Left lung (tissue), 4 donors: ENCODE measurements at regions not wholly inside any gene's neighbourhood (a gene's known extent, or its start where the extent isn't known, plus 50 kb on each side); places are given as distances from the start of the nearest gene placed in this dataset.

Source experiments
- ATAC-seq: fragments of 200-7000 bp; cut with Tn5 transposase; one replicate; pipeline ENCODE4 v1.9.1; 2020; ENCODE audit warnings: moderate library complexity
- DNase-seq, 4 donors: peaks; one replicate each; pipeline ENCODE4 v3.0.0-alpha.2; 2013 to 2020
- H3K27ac ChIP-seq, 2 donors: fragments of 200-600 bp; sonication (generic) in 1 of 2; one replicate each; pipeline versions ENCODE4 v1.5.0 to v1.8.0; 2020 to 2021
- H3K27me3 ChIP-seq, 2 donors: fragments of 200-600 bp; sonication (generic) in 1 of 2; one replicate each; pipeline versions ENCODE4 v1.5.0 to v1.8.0; 2020 to 2021
- H3K36me3 ChIP-seq, 2 donors: fragments of 200-600 bp; sonication (generic) in 1 of 2; one replicate each; pipeline versions ENCODE4 v1.5.0 to v1.8.0; 2020 to 2021
- H3K4me1 ChIP-seq, 2 donors: fragments of 200-600 bp; one replicate each; pipeline ENCODE4 v1.8.0; 2021
- H3K4me3 ChIP-seq, 2 donors: fragments of 200-600 bp; sonication (generic) in 1 of 2; one replicate each; pipeline versions ENCODE4 v1.5.0 to v1.8.0; 2020 to 2021; ENCODE audit warnings: mild to moderate bottlenecking in 1 of 2
- H3K9me3 ChIP-seq, 2 donors: fragments of 200-600 bp; sonication (generic) in 1 of 2; one replicate each; pipeline versions ENCODE4 v1.5.0 to v1.8.0; 2020 to 2021
- CTCF ChIP-seq, 2 donors: fragments of 200-600 bp; sonication (generic) in 1 of 2; IDR thresholded peaks; one replicate each; pipeline versions ENCODE4 v1.5.0 to v1.8.0; 2021; ENCODE audit warnings: antibody characterized with exemption in 2 of 2
- intact Hi-C, 2 donors: fragments of 100-400 bp; cut with DNase I; formaldehyde crosslinking; loops; one replicate each; pipeline versions ENCODE4 v1.11.2 to v1.14.2; 2022
- donor health status: DM: no; HTN: yes; CAD: no.
- donor health status: DM: no; HTN: no; CAD: no.

- ATAC-seq (no peak), DNase-seq (no peak)
- Histone ChIP-seq H3K9me3 (no peaks in the 10 kb centered on the region), H3K36me3 (no peaks in the 10 kb centered on the region), H3K27me3 (no peaks in the 10 kb centered on the region), H3K4me1 (peaks cover 0 to 3% of the 10 kb centered on the region in 2 donors), H3K4me3 (no peak overlapping the region), H3K27ac (no peak overlapping the region)
- intact Hi-C loops: no loop called here
- no peak for TF ChIP-seq CTCF (IDR thresholded peaks at IDR 0.05)
Measured at GRCh38 chr2:241970716-241971115, 101.2 kb downstream of the RTP5 start.

DNA sequence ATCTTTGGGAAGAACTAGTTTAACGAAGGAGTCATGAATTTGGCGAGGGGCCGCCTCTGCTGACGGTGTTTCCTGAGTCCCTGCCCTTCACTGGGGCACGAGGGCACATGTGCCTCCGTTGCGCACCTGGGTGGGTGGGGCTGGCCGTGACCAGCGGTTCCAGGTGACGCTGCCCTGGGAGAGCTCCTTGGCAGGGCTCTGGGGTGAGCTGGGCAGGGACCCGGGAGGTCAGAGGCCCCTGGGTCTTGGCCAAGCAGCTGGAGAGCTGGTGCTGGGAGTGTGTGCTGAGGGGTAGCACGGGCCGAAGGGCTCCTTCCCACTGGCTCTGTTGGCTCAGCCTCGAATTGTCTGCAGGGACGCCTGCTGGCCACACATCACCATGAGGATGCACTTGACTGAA is 104.6 kb downstream of the RTP5 start:
- H3K4me3 ChIP-seq: no peak overlapping the region
- DNase-seq: no peak
- no peaks in the 10 kb centered on the region for H3K9me3 ChIP-seq
- no peaks in the 10 kb centered on the region for H3K36me3 ChIP-seq
- intact Hi-C loops: no loop called here
- no peak for ATAC-seq
- no peaks in the 10 kb centered on the region for H3K4me1 ChIP-seq
- no peaks in the 10 kb centered on the region for H3K27me3 ChIP-seq
- TF ChIP-seq CTCF (IDR thresholded peaks at IDR 0.05): no peak
- no peak overlapping the region for H3K27ac ChIP-seq

GRCh38 chr2:241974851-241975592 is 105.5 kb downstream of the RTP5 start:
- no peak for TF ChIP-seq CTCF (IDR thresholded peaks at IDR 0.05)
- Histone ChIP-seq H3K36me3 (no peaks in the 10 kb centered on the region), H3K27ac (no peak overlapping the region), H3K27me3 (no peaks in the 10 kb centered on the region), H3K4me1 (no peaks in the 10 kb centered on the region), H3K4me3 (no peak overlapping the region), H3K9me3 (no peaks in the 10 kb centered on the region)
- ATAC-seq: no peak
- intact Hi-C loops: no loop called here
- no peak for DNase-seq

DNA sequence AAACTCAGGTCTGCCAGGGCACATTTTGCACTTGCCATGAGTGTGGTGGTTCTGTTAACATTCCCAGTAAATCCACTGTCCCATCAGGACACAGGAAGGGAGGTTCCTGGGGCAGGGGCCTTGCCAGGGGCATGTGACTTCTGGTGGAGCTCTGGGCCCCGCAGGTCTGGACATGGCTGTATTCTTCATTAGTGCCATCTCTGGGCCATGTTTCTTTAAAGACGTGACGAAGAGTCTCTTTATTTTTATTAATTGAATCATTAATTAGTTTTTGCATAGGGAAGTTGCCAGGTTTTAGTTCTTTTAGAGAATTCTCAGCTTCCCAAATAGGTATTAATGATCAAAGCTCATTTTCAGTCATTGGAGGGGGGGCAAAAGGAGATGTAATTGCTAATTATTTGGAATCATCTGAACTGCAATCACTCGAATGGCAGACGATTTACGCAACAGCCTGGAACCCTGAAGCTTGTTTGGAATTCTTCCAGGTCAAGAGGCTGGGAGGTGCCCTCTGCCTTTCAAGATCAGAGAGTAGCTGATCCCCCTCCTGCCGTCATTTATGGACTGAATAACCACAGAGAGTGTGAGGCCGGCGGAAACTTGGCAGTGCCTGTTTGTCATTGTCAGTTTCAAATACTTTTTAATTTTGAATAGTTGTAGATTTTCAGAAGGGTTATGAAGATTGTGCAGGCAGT is 106.2 kb downstream of the RTP5 start:
- DNase-seq (no peak), ATAC-seq (peak; percentile 57)
- no peaks in the 10 kb centered on the region for H3K4me1 ChIP-seq
- H3K36me3 ChIP-seq: no peaks in the 10 kb centered on the region
- no peak for TF ChIP-seq CTCF (IDR thresholded peaks at IDR 0.05)
- H3K27ac ChIP-seq: no peak overlapping the region
- H3K27me3 ChIP-seq: no peaks in the 10 kb centered on the region
- H3K9me3 ChIP-seq: no peaks in the 10 kb centered on the region
- intact Hi-C loops: no loop called here
- H3K4me3 ChIP-seq: no peak overlapping the region

DNA sequence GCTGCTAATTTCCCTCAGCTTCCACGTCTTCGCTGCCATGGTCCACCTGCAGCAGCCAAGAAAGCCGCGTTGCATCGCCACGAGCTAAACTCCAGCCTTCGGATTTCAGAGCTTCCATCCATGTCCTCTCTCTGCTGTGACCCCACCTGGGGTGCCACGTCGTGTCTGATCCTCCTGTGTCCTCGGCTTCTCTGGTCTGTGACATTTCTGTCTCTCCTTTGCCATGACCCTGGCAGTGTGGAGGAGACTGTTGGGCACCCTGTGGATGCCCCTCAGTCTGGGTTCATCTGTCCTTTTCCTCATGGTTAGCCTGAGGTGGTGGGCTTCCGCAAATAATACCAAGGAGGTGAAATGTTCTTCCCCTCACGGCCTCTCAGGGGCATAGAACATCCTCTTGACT is 106.8 kb downstream of the RTP5 start:
- H3K4me3 ChIP-seq: no peak overlapping the region
- H3K36me3 ChIP-seq: no peaks in the 10 kb centered on the region
- H3K9me3 ChIP-seq: no peaks in the 10 kb centered on the region
- H3K27ac ChIP-seq: no peak overlapping the region
- no peak for ATAC-seq
- no peaks in the 10 kb centered on the region for H3K4me1 ChIP-seq
- H3K27me3 ChIP-seq: no peaks in the 10 kb centered on the region
- TF ChIP-seq CTCF (IDR thresholded peaks at IDR 0.05): no peak
- intact Hi-C loops: no loop called here
- DNase-seq: no peak
